ENCODE measurements at regions not wholly inside any gene's neighbourhood (a gene's known extent, or its start where the extent isn't known, plus 50 kb on each side); places are given as distances from the start of the nearest gene placed in this dataset.

DNA sequence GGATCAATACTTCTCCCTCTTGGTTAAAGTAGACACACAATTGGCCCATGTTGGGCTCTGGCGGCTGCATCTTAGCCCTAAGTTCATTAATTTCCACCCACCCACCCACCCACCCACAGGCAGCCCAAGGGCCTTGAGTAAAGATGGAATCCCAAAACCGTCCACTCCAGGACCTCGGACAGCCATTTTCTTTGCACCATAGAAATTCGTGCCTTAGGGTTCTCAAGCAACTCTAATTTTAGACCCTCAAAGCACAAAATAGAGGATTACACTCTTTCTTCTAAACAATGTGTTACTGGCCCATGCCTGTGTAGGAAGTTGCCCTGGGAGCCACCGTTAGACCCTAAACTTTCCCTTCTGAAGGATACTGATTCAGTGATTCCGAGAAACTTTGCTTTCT, 568.5 kb downstream of the IRX1 start:
- TF ChIP-seq, protein P1, sequence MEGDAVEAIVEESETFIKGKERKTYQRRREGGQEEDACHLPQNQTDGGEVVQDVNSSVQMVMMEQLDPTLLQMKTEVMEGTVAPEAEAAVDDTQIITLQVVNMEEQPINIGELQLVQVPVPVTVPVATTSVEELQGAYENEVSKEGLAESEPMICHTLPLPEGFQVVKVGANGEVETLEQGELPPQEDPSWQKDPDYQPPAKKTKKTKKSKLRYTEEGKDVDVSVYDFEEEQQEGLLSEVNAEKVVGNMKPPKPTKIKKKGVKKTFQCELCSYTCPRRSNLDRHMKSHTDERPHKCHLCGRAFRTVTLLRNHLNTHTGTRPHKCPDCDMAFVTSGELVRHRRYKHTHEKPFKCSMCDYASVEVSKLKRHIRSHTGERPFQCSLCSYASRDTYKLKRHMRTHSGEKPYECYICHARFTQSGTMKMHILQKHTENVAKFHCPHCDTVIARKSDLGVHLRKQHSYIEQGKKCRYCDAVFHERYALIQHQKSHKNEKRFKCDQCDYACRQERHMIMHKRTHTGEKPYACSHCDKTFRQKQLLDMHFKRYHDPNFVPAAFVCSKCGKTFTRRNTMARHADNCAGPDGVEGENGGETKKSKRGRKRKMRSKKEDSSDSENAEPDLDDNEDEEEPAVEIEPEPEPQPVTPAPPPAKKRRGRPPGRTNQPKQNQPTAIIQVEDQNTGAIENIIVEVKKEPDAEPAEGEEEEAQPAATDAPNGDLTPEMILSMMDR (IDR thresholded peaks at IDR 0.05), result no peak
- TF ChIP-seq EZH2 (IDR thresholded peaks at IDR 0.05; ENCODE audit: borderline replicate concordance, insufficient read depth, low read depth, low read length, poor library complexity, severe bottlenecking), result no peak
